ENCODE measurements at regions not wholly inside any gene's neighbourhood (a gene's known extent, or its start where the extent isn't known, plus 50 kb on each side); places are given as distances from the start of the nearest gene placed in this dataset.
"Not testable (repeated sequence)": the region's sequence is repeated elsewhere in the genome, so short reads cannot be mapped to it uniquely, and the experiment has no call there.

- DNase-seq, result not testable (repeated sequence)
Measured at GRCh38 chr15:22201993-22202659, 121.8 kb downstream of the OR4M2 start.

- not testable (repeated sequence) for DNase-seq
Measured at GRCh38 chr15:22203208-22203607, 122.9 kb downstream of the OR4M2 start.

- DNase-seq, result not testable (repeated sequence)
Measured at GRCh38 chr15:22209086-22209485, 128.8 kb downstream of the OR4M2 start.

- DNase-seq, result not testable (repeated sequence)
Measured at GRCh38 chr15:22222596-22222995, 142.3 kb downstream of the OR4M2 start.

GRCh38 chr15:22224241-22224671, 143.9 kb downstream of the OR4M2 start:
- DNase-seq, result no peak

- DNase-seq, result not testable (repeated sequence)
Measured at GRCh38 chr15:22224961-22225360, 144.6 kb downstream of the OR4M2 start.

- DNase-seq, result no peak
Measured at GRCh38 chr15:22226034-22226790, 145.9 kb downstream of the OR4M2 start.

- DNase-seq, result no peak
Measured at GRCh38 chr15:22227411-22228100, 147.2 kb downstream of the OR4M2 start.

- no peak for DNase-seq
Measured at GRCh38 chr15:22228101-22228762, 147.9 kb downstream of the OR4M2 start.

GRCh38 chr15:22229990-22230819, 149.9 kb downstream of the OR4M2 start:
- no peak for DNase-seq

GRCh38 chr15:22231603-22232002, 151.3 kb downstream of the OR4M2 start:
- DNase-seq, result no peak

GRCh38 chr15:22232675-22233074, 152.3 kb downstream of the OR4M2 start:
- DNase-seq, result no peak

GRCh38 chr15:22235261-22235930, 155.1 kb downstream of the OR4M2 start:
- DNase-seq, result not testable (repeated sequence)

- no peak for DNase-seq
Measured at GRCh38 chr15:22236469-22236868, 156.1 kb downstream of the OR4M2 start.

GRCh38 chr15:22237891-22238275, 157.6 kb downstream of the OR4M2 start:
- no peak for DNase-seq

GRCh38 chr15:22238276-22238958, 158.1 kb downstream of the OR4M2 start:
- DNase-seq, result not testable (repeated sequence)

- DNase-seq, result not testable (repeated sequence)
Measured at GRCh38 chr15:22238959-22239805, 158.9 kb downstream of the OR4M2 start.

- no peak for DNase-seq
Measured at GRCh38 chr15:22239806-22240180, 159.5 kb downstream of the OR4M2 start.

GRCh38 chr15:22240403-22240802, 160.1 kb downstream of the OR4M2 start:
- DNase-seq, result no peak

GRCh38 chr15:22240986-22241385, 160.7 kb downstream of the OR4M2 start:
- DNase-seq, result no peak
